ENCODE measurements at regions not wholly inside any gene's neighbourhood (a gene's known extent, or its start where the extent isn't known, plus 50 kb on each side); places are given as distances from the start of the nearest gene placed in this dataset.

- no peak for DNase-seq (ENCODE audit: low read depth)
These were observed 625.8 kb downstream of the OTOL1 start for GRCh38 chr3:162122405-162122804.

GRCh38 chr3:162125790-162126189 is 629.2 kb downstream of the OTOL1 start:
- DNase-seq (ENCODE audit: low read depth) = no peak

GRCh38 chr3:162130582-162130981 is 634.0 kb downstream of the OTOL1 start:
- DNase-seq (ENCODE audit: low read depth) = no peak

- DNase-seq (ENCODE audit: low read depth) = no peak
These were observed 636.4 kb downstream of the OTOL1 start for GRCh38 chr3:162132981-162133380.

- peak; percentile 3 for DNase-seq (ENCODE audit: low read depth)
These were observed 638.0 kb downstream of the OTOL1 start for GRCh38 chr3:162134571-162134970.

GRCh38 chr3:162136136-162136535 is 639.5 kb downstream of the OTOL1 start:
- DNase-seq (ENCODE audit: low read depth) = no peak

- DNase-seq (ENCODE audit: low read depth) = no peak
These were observed 641.9 kb downstream of the OTOL1 start for GRCh38 chr3:162138509-162138908.

GRCh38 chr3:162139841-162140240 is 643.2 kb downstream of the OTOL1 start:
- DNase-seq (ENCODE audit: low read depth) = no peak

- peak; percentile 1 for DNase-seq (ENCODE audit: low read depth)
These were observed 644.7 kb downstream of the OTOL1 start for GRCh38 chr3:162141272-162141791.

GRCh38 chr3:162142511-162142910 is 645.9 kb downstream of the OTOL1 start:
- DNase-seq (ENCODE audit: low read depth) = peak; percentile 18

GRCh38 chr3:162143180-162143579 is 646.6 kb downstream of the OTOL1 start:
- no peak for DNase-seq (ENCODE audit: low read depth)

- DNase-seq (ENCODE audit: low read depth) = no peak
These were observed 651.4 kb downstream of the OTOL1 start for GRCh38 chr3:162147996-162148395.

- no peak for DNase-seq (ENCODE audit: low read depth)
These were observed 654.2 kb downstream of the OTOL1 start for GRCh38 chr3:162150790-162151189.

GRCh38 chr3:162152636-162153035 is 656.0 kb downstream of the OTOL1 start:
- no peak for DNase-seq (ENCODE audit: low read depth)

GRCh38 chr3:162161595-162161994 is 665.0 kb downstream of the OTOL1 start:
- no peak for DNase-seq (ENCODE audit: low read depth)

GRCh38 chr3:162165346-162165745 is 668.7 kb downstream of the OTOL1 start:
- DNase-seq (ENCODE audit: low read depth) = no peak

- no peak for DNase-seq (ENCODE audit: low read depth)
These were observed 669.9 kb downstream of the OTOL1 start for GRCh38 chr3:162166543-162166942.

GRCh38 chr3:162168715-162169114 is 672.1 kb downstream of the OTOL1 start:
- DNase-seq (ENCODE audit: low read depth) = no peak

GRCh38 chr3:162170581-162170980 is 674.0 kb downstream of the OTOL1 start:
- peak; percentile 6 for DNase-seq (ENCODE audit: low read depth)

GRCh38 chr3:162171970-162172369 is 675.4 kb downstream of the OTOL1 start:
- DNase-seq (ENCODE audit: low read depth) = no peak

- DNase-seq (ENCODE audit: low read depth) = no peak
These were observed 678.5 kb downstream of the OTOL1 start for GRCh38 chr3:162175145-162175544.

- DNase-seq (ENCODE audit: low read depth) = no peak
These were observed 679.3 kb downstream of the OTOL1 start for GRCh38 chr3:162175878-162176277.

- DNase-seq (ENCODE audit: low read depth) = no peak
These were observed 686.8 kb downstream of the OTOL1 start for GRCh38 chr3:162183440-162183839.

GRCh38 chr3:162192340-162193029 is 695.9 kb downstream of the OTOL1 start:
- DNase-seq (ENCODE audit: low read depth) = no peak

Data from RPMI7951 (cell line).